ENCODE measurements at regions not wholly inside any gene's neighbourhood (a gene's known extent, or its start where the extent isn't known, plus 50 kb on each side); places are given as distances from the start of the nearest gene placed in this dataset.
"Not testable (repeated sequence)": the region's sequence is repeated elsewhere in the genome, so short reads cannot be mapped to it uniquely, and the experiment has no call there.

DNA sequence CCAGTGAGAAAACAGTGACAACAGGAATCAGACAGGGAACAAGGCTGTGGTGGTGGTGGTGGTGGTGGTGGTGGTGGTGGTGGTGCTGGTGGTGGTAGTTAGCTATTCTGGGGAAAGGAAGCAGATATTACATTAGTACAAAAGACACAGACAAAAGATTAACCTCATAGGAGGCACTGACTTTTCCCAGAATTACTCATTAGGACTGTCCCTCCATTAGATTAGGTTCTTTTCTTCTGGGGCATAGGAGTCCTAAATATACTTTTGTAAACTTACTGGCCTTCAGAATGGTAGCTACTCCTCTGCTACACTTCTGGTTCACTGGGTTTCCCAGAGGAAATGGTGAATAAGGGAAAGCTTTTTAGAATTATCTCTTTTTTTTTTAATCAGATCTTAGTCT is 156.6 kb upstream of the SEMA3D start:
- ATAC-seq, result no peak
- H3K4me1 Mint-ChIP-seq (ENCODE audit: low read depth in 2 of 2), result no peaks in the 10 kb centered on the region
- H3K4me3 Mint-ChIP-seq, result no peak overlapping the region
- peaks cover 23% of the 10 kb centered on the region for H3K9me3 Mint-ChIP-seq
- DNase-seq (ENCODE audit: low spot score), result no peak
- no peak overlapping the region for H3K27ac Mint-ChIP-seq
- no peaks in the 10 kb centered on the region for H3K36me3 Mint-ChIP-seq
- H3K27me3 Mint-ChIP-seq, result no peaks in the 10 kb centered on the region

GRCh38 chr7:85342781-85343180 is 155.9 kb upstream of the SEMA3D start:
- DNase-seq (ENCODE audit: low spot score) (no peak), ATAC-seq (no peak)
- H3K9me3 Mint-ChIP-seq, result peaks cover 23% of the 10 kb centered on the region
- H3K4me3 Mint-ChIP-seq, result no peak overlapping the region
- H3K27me3 Mint-ChIP-seq, result no peaks in the 10 kb centered on the region
- H3K27ac Mint-ChIP-seq, result no peak overlapping the region
- no peaks in the 10 kb centered on the region for H3K36me3 Mint-ChIP-seq
- no peaks in the 10 kb centered on the region for H3K4me1 Mint-ChIP-seq (ENCODE audit: low read depth in 2 of 2)

- ATAC-seq (no peak), DNase-seq (ENCODE audit: low spot score) (no peak)
- H3K27ac Mint-ChIP-seq, result no peak overlapping the region
- H3K4me1 Mint-ChIP-seq (ENCODE audit: low read depth in 2 of 2), result no peaks in the 10 kb centered on the region
- H3K9me3 Mint-ChIP-seq, result peaks cover 23% of the 10 kb centered on the region
- H3K27me3 Mint-ChIP-seq, result no peaks in the 10 kb centered on the region
- no peak overlapping the region for H3K4me3 Mint-ChIP-seq
- peaks cover 7% of the 10 kb centered on the region for H3K36me3 Mint-ChIP-seq
Measured at GRCh38 chr7:85341973-85342372, 155.1 kb upstream of the SEMA3D start.

DNA sequence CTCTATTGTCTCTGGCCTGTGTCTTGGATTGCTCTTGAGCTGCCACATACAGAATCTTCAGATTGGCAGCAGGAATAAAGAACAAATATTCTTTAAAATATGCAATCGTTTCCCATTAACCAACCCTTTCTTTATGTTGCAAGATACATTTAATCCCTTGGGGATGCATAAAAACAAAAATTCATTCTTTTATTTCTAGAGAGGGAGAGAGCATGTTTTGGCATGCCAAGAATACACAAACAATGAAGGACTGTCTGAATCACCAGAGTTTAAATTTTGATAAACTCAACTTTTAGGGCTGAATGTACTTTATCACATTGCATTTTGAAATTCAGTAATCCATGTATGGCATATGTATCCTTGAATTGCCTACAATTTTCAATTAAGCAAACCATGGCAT is 154.3 kb upstream of the SEMA3D start:
- Mint-ChIP-seq H3K27ac (no peak overlapping the region), H3K4me3 (no peak overlapping the region), H3K9me3 (peaks cover 23% of the 10 kb centered on the region), H3K36me3 (peaks cover 9% of the 10 kb centered on the region), H3K4me1 (ENCODE audit: low read depth in 2 of 2) (no peaks in the 10 kb centered on the region), H3K27me3 (no peaks in the 10 kb centered on the region)
- ATAC-seq, result no peak
- no peak for DNase-seq (ENCODE audit: low spot score)

DNA sequence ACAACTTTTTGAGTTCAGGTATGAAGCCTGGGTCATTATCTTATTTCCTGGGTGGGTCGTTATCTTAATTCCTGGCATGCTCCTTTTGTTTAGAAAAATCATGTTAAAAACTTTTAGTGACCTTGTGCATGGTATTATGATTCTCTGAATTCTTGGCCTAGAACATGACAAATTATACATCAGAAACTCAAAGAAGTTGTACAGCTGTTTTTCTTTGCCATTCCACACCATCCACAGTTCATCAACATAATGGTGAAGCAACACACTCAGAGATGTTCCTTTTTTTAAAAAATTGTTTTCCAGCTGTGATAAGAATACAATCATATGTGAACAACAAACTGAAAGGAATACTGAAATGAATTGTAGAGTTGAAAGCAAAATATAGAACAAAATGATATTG is 149.2 kb upstream of the SEMA3D start:
- Mint-ChIP-seq H3K9me3 (peaks cover 9% of the 10 kb centered on the region), H3K4me1 (ENCODE audit: low read depth in 2 of 2) (no peaks in the 10 kb centered on the region), H3K27ac (no peak overlapping the region), H3K36me3 (peaks cover 14% of the 10 kb centered on the region), H3K27me3 (no peaks in the 10 kb centered on the region), H3K4me3 (no peak overlapping the region)
- ATAC-seq, result no peak
- no peak for DNase-seq (ENCODE audit: low spot score)

DNA sequence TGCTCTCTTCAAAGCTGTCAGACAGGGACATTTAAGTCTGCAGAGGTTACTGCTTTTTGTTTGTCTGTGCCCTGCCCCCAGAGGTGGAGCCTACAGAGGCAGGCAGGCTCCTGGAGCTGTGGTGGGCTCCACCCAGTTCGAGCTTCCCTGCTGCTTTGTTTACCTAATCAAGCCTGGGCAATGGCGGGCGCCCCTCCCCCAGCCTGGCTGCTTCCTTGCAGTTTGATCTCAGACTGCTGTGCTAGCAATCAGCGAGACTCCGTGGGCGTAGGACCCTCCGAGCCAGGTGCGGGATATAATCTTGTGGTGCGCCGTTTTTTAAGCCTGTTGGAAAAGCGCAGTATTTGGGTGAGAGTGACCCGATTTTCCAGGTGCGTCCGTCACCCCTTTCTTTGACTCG is 148.3 kb upstream of the SEMA3D start:
- not testable (repeated sequence) for DNase-seq (ENCODE audit: low spot score); H3K4me3 Mint-ChIP-seq; H3K4me1 Mint-ChIP-seq (ENCODE audit: low read depth in 2 of 2); H3K27ac Mint-ChIP-seq; ATAC-seq; H3K9me3 Mint-ChIP-seq; H3K27me3 Mint-ChIP-seq
- H3K36me3 Mint-ChIP-seq, result peaks cover 14% of the 10 kb centered on the region

- DNase-seq (ENCODE audit: low spot score), result no peak
- Mint-ChIP-seq H3K27ac (no peak overlapping the region), H3K4me3 (no peak overlapping the region), H3K27me3 (no peaks in the 10 kb centered on the region), H3K36me3 (peaks cover 2% of the 10 kb centered on the region), H3K9me3 (peaks cover 8% of the 10 kb centered on the region), H3K4me1 (ENCODE audit: low read depth in 2 of 2) (no peaks in the 10 kb centered on the region)
- no peak for ATAC-seq
Measured at GRCh38 chr7:85328456-85328998, 141.7 kb upstream of the SEMA3D start.

GRCh38 chr7:85324145-85324799 is 137.4 kb upstream of the SEMA3D start:
- ATAC-seq (no peak), DNase-seq (ENCODE audit: low spot score) (no peak)
- Mint-ChIP-seq H3K27me3 (no peaks in the 10 kb centered on the region), H3K27ac (no peak overlapping the region), H3K9me3 (peaks cover 15% of the 10 kb centered on the region), H3K36me3 (peaks cover 6% of the 10 kb centered on the region), H3K4me1 (ENCODE audit: low read depth in 2 of 2) (no peaks in the 10 kb centered on the region), H3K4me3 (no peak overlapping the region)

GRCh38 chr7:85322252-85322651 is 135.4 kb upstream of the SEMA3D start:
- Mint-ChIP-seq H3K27ac (no peak overlapping the region), H3K4me3 (no peak overlapping the region), H3K36me3 (peaks cover 6% of the 10 kb centered on the region), H3K4me1 (ENCODE audit: low read depth in 2 of 2) (no peaks in the 10 kb centered on the region), H3K27me3 (no peaks in the 10 kb centered on the region), H3K9me3 (peaks cover 22% of the 10 kb centered on the region)
- DNase-seq (ENCODE audit: low spot score) (no peak), ATAC-seq (no peak)

DNA sequence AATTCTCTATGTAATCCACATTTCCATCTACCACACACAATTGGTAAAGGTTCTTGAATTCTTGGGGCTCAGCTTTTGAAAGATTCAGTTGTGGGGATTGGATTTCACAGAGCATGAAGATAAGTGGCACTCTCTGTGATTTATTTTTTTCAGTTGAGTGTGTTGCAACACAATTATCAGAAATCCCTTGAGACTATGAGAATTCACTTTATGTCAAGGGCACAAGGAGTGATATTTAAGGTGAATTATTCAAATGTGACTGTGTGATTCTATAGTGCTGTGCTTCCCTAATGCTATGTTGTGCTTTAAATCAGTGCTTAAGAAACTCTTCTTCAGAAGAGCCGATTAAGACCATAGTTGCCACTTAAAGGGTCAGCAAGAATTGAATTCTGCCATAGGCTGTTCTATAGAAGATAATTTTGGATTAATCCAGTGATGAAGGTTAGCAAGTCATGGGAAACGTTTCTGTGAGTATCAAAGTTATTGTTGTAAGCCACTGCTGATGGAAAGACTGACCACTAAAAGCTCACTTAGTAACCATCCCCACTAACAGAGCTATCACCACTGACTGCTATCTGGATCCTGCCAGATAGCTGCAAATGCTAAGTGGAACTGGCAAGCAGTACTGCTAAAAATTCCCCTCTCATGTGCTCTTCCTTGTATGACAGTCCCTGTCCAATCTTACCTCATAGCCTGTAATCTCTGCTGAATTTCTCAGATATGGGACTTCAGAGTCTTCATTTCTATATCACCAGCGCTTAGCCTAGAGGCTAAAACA is 134.0 kb upstream of the SEMA3D start:
- no peak for DNase-seq (ENCODE audit: low spot score)
- H3K9me3 Mint-ChIP-seq, result peaks cover 19% of the 10 kb centered on the region
- peaks cover 6% of the 10 kb centered on the region for H3K36me3 Mint-ChIP-seq
- H3K4me3 Mint-ChIP-seq, result no peak overlapping the region
- no peaks in the 10 kb centered on the region for H3K27me3 Mint-ChIP-seq
- ATAC-seq, result no peak
- H3K27ac Mint-ChIP-seq, result no peak overlapping the region
- no peaks in the 10 kb centered on the region for H3K4me1 Mint-ChIP-seq (ENCODE audit: low read depth in 2 of 2)

DNA sequence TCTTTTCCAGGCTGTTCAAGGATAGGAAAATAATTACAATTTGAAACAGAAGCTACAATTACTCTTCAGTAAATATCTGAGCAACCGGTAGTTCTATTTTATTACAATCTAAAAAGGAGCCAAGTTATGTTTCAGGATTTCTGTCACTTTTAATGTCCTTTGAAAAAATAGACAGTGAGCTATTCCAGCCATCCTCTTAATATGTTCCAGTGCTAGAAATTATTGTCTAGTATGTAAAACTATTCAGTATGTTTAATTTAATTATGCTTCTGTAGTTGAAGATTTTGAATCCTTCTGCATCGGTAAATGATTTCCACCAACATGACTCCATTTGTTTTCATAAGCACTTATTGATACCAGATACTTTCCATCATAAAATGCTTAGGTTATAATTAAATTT is 129.6 kb upstream of the SEMA3D start:
- ATAC-seq, result no peak
- Mint-ChIP-seq H3K4me3 (no peak overlapping the region), H3K27ac (no peak overlapping the region), H3K36me3 (no peaks in the 10 kb centered on the region), H3K27me3 (no peaks in the 10 kb centered on the region), H3K4me1 (ENCODE audit: low read depth in 2 of 2) (no peaks in the 10 kb centered on the region), H3K9me3 (peaks cover 13% of the 10 kb centered on the region)
- no peak for DNase-seq (ENCODE audit: low spot score)

GRCh38 chr7:85310301-85310700 is 123.4 kb upstream of the SEMA3D start:
- Mint-ChIP-seq H3K4me1 (ENCODE audit: low read depth in 2 of 2) (no peaks in the 10 kb centered on the region), H3K9me3 (peaks cover 11% of the 10 kb centered on the region), H3K27me3 (no peaks in the 10 kb centered on the region), H3K36me3 (no peaks in the 10 kb centered on the region), H3K27ac (no peak overlapping the region), H3K4me3 (no peak overlapping the region)
- ATAC-seq (no peak), DNase-seq (ENCODE audit: low spot score) (no peak)

GRCh38 chr7:85306115-85306514 is 119.3 kb upstream of the SEMA3D start:
- Mint-ChIP-seq H3K9me3 (peaks cover 14% of the 10 kb centered on the region), H3K36me3 (no peaks in the 10 kb centered on the region), H3K27ac (no peak overlapping the region), H3K4me1 (ENCODE audit: low read depth in 2 of 2) (no peaks in the 10 kb centered on the region), H3K27me3 (no peaks in the 10 kb centered on the region), H3K4me3 (no peak overlapping the region)
- DNase-seq (ENCODE audit: low spot score), result no peak
- no peak for ATAC-seq

DNA sequence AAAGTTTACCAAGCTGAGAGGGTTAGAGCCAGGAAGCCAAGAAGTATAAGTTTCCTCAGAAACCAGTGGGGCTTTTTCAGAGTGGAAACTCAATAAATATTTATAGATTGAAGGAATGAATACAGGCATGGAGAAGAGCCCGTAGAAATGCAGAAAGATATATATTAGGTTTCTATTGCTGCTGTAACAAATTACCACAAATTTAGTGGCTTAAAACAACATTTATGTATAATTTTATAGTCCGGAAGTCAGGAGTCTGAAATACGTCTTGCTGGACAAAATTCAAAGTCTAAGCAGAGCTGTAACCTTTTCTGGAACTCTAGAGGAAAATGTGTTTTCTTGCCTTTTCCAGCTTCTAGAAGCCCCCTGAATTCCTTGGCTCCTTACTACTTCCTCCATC is 107.3 kb upstream of the SEMA3D start:
- DNase-seq (ENCODE audit: low spot score), result no peak
- ATAC-seq, result no peak
- no peak overlapping the region for H3K27ac Mint-ChIP-seq
- no peaks in the 10 kb centered on the region for H3K4me1 Mint-ChIP-seq (ENCODE audit: low read depth in 2 of 2)
- H3K4me3 Mint-ChIP-seq, result no peak overlapping the region
- H3K36me3 Mint-ChIP-seq, result peaks cover 4% of the 10 kb centered on the region
- H3K27me3 Mint-ChIP-seq, result no peaks in the 10 kb centered on the region
- H3K9me3 Mint-ChIP-seq, result peaks cover 24% of the 10 kb centered on the region

Data from natural killer cell treated with Interleukin-12 subunit alpha and Interleukin-12 subunit beta and Interleukin-15 and Interleukin-18, amount 100 ng/mL, for 72 hours (primary cell).